ENCODE measurements at regions not wholly inside any gene's neighbourhood (a gene's known extent, or its start where the extent isn't known, plus 50 kb on each side); places are given as distances from the start of the nearest gene placed in this dataset.

DNA sequence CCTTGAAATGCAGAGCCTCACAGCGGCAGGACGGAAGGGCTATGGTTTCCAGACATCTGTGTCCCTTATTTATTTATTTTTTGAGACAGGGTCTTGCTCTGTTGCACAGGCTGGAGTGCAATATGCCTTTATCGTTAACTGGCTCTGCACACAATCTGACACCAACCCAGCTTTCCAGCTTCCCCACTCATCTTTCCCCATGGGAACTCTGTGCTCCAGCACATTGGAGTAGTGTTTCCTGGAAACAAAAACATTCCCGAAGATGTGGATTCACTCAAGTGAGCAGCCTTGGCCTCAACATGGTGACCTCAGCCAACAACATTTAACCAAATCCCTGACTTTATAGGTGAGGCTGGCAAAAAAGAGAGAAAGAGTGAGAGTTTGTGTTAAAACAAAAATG lies 307.1 kb downstream of the TMEM114 start:
- 43 to 44% (median 44%) methylated on average over 4 of the region's 4 CpGs for WGBS, 3 donors
- H3K4me3 ChIP-seq = no peak overlapping the region
- DNase-seq = no peak
- no peaks in the 10 kb centered on the region for H3K4me1 ChIP-seq (ENCODE audit: insufficient read depth)
- no peaks in the 10 kb centered on the region for H3K27me3 ChIP-seq
- H3K27ac ChIP-seq = no peak overlapping the region
- H3K9me3 ChIP-seq = no peaks in the 10 kb centered on the region
- TF ChIP-seq, protein P1, sequence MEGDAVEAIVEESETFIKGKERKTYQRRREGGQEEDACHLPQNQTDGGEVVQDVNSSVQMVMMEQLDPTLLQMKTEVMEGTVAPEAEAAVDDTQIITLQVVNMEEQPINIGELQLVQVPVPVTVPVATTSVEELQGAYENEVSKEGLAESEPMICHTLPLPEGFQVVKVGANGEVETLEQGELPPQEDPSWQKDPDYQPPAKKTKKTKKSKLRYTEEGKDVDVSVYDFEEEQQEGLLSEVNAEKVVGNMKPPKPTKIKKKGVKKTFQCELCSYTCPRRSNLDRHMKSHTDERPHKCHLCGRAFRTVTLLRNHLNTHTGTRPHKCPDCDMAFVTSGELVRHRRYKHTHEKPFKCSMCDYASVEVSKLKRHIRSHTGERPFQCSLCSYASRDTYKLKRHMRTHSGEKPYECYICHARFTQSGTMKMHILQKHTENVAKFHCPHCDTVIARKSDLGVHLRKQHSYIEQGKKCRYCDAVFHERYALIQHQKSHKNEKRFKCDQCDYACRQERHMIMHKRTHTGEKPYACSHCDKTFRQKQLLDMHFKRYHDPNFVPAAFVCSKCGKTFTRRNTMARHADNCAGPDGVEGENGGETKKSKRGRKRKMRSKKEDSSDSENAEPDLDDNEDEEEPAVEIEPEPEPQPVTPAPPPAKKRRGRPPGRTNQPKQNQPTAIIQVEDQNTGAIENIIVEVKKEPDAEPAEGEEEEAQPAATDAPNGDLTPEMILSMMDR (IDR thresholded peaks at IDR 0.05) = no peak
- TF ChIP-seq EP300 (IDR thresholded peaks at IDR 0.05) = no peak
- TF ChIP-seq POLR2A (IDR thresholded peaks at IDR 0.05) = no peak
- no peaks in the 10 kb centered on the region for H3K36me3 ChIP-seq
- intact Hi-C loops (cut with DNase I) = no loop called here

DNA sequence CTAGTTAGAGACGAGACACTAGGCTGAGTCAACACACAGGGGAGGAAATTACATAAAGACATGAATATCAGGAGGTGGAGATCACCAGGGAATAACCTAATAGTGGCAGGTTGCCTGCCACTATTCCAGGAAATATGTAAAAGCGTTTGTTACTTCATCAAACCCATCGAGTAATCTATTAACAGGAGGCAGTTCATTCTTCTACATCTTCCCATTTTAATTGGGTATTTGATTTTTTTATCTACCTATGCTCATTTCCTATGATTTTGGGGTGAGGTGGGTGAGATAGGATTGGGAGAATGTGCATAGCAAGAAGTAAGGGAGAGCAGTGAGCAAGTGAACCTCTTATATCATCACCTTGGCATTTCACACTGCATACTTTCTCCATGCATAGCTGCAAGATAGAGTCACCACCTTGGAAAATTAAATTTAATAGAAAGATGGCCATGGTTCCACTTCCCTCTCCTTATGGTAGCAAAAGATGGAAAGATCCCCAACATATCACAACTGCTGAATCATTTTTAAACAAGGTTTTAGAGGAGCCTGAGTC lies 312.2 kb downstream of the TMEM114 start:
- Histone ChIP-seq H3K36me3 (no peaks in the 10 kb centered on the region), H3K9me3 (no peaks in the 10 kb centered on the region), H3K4me3 (no peak overlapping the region), H3K27me3 (no peaks in the 10 kb centered on the region), H3K27ac (no peak overlapping the region), H3K4me1 (ENCODE audit: insufficient read depth) (no peaks in the 10 kb centered on the region)
- 51 to 70% (median 57%) methylated on average over 3 of the region's 3 CpGs for WGBS, 3 donors
- intact Hi-C loops (cut with DNase I) = no loop called here
- no peak for DNase-seq
- TF ChIP-seq, protein P1 (IDR thresholded peaks at IDR 0.05) = no peak
- TF ChIP-seq EP300 (IDR thresholded peaks at IDR 0.05) (no peak), POLR2A (IDR thresholded peaks at IDR 0.05) (no peak)

- TF ChIP-seq POLR2A (IDR thresholded peaks at IDR 0.05) (no peak), EP300 (IDR thresholded peaks at IDR 0.05) (no peak)
- TF ChIP-seq, protein P1 (IDR thresholded peaks at IDR 0.05) = no peak
- Histone ChIP-seq H3K4me3 (no peak overlapping the region), H3K4me1 (ENCODE audit: insufficient read depth) (no peaks in the 10 kb centered on the region), H3K9me3 (no peaks in the 10 kb centered on the region), H3K36me3 (no peaks in the 10 kb centered on the region), H3K27ac (no peak overlapping the region), H3K27me3 (no peaks in the 10 kb centered on the region)
- WGBS, 3 donors = 68 to 75% (median 72%) methylated on average over 3 of the region's 3 CpGs
- no peak for DNase-seq
- intact Hi-C loops (cut with DNase I) = no loop called here
These were observed 319.0 kb downstream of the TMEM114 start for GRCh38 chr16:8271344-8271743.

DNA sequence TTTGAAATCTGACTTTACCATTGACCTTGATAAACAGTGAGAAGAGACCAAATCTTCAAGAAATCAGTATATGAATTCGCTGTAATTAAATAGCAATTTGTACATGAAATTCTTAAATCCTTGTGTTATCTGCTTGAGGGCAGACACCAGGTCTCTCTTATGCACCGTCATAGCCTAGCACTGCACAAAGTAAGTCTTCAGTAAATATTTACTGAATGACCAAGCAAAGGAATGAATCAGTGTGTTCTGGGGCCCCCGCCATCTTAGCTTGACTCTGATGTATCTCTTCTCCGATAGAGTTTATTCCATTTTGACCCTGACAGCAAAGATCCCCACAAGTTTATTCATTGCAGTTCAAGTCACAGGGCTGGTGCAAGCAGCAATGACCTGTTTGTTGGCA lies 328.0 kb downstream of the TMEM114 start:
- 74 to 88% (median 78%) methylated on average over 4 of the region's 4 CpGs for WGBS, 3 donors
- Histone ChIP-seq H3K9me3 (no peaks in the 10 kb centered on the region), H3K36me3 (no peaks in the 10 kb centered on the region), H3K27ac (no peak overlapping the region), H3K4me3 (no peak overlapping the region), H3K27me3 (no peaks in the 10 kb centered on the region), H3K4me1 (ENCODE audit: insufficient read depth) (no peaks in the 10 kb centered on the region)
- TF ChIP-seq, protein P1 (IDR thresholded peaks at IDR 0.05) = no peak
- no peak for TF ChIP-seq POLR2A (IDR thresholded peaks at IDR 0.05)
- TF ChIP-seq EP300 (IDR thresholded peaks at IDR 0.05) = no peak
- no peak for DNase-seq
- intact Hi-C loops (cut with DNase I) = no loop called here

Data from ovary (tissue), 7 donors.